Liver (tissue), 8 donors: ENCODE measurements at regions not wholly inside any gene's neighbourhood (a gene's known extent, or its start where the extent isn't known, plus 50 kb on each side); places are given as distances from the start of the nearest gene placed in this dataset.

ENCODE experiments used
- DNase-seq: peaks from one replicate; pipeline ENCODE4 v3.0.0-alpha.2; 2017; ENCODE audit warnings: low spot score
- H3K27ac ChIP-seq, 2 donors: one replicate each; pipeline ENCODE4 v1.7.0; 2013; ENCODE audit warnings: inconsistent platforms in 2 of 2, low read length in 2 of 2, control low read depth in 1 of 2, low read depth in 1 of 2, mild to moderate bottlenecking in 1 of 2
- H3K27me3 ChIP-seq, 4 donors: one replicate each; pipeline versions ENCODE4 v1.6.1 to v1.7.0; 2013; ENCODE audit warnings: low read length in 3 of 4, inconsistent platforms in 1 of 4, mild to moderate bottlenecking in 1 of 4, moderate library complexity in 1 of 4; ENCODE audit not compliant: control insufficient read depth in 4 of 4, insufficient read depth in 4 of 4
- H3K36me3 ChIP-seq, 4 donors: one replicate each; pipeline versions ENCODE4 v1.6.1 to v1.7.0; 2013; ENCODE audit warnings: low read length in 3 of 4, mild to moderate bottlenecking in 3 of 4, low read depth in 1 of 4, moderate library complexity in 1 of 4; ENCODE audit not compliant: control insufficient read depth in 4 of 4, insufficient read depth in 3 of 4
- H3K4me1 ChIP-seq, 4 donors: one replicate each; pipeline versions ENCODE4 v1.6.1 to v1.7.0; 2013; ENCODE audit warnings: low read length in 3 of 4, mild to moderate bottlenecking in 3 of 4, moderate library complexity in 1 of 4; ENCODE audit not compliant: control insufficient read depth in 4 of 4, insufficient read depth in 4 of 4
- H3K4me3 ChIP-seq, 3 donors: one replicate each; pipeline versions ENCODE4 v1.6.1 to v1.7.0; 2013; ENCODE audit warnings: low read length in 3 of 3, control low read depth in 1 of 3, low read depth in 1 of 3, mild to moderate bottlenecking in 1 of 3
- H3K9ac ChIP-seq, 2 donors: one replicate each; pipeline ENCODE4 v1.7.0; 2013; ENCODE audit warnings: low read length in 2 of 2, mild to moderate bottlenecking in 2 of 2, moderate library complexity in 2 of 2, control low read depth in 1 of 2, low read depth in 1 of 2
- H3K9me3 ChIP-seq, 4 donors: one replicate each; pipeline versions ENCODE4 v1.6.1 to v1.7.0; 2013; ENCODE audit warnings: low read length in 3 of 4; ENCODE audit not compliant: control insufficient read depth in 4 of 4
- ATF3 ChIP-seq: IDR thresholded peaks from 2 replicates; pipeline ENCODE4 v1.6.1; 2016; ENCODE audit warnings: antibody characterized with exemption
- EGR1 ChIP-seq, 2 donors: IDR thresholded peaks; 2 replicates each; pipeline ENCODE4 v1.6.1; 2016 to 2018; ENCODE audit warnings: antibody characterized with exemption in 2 of 2, low read depth in 2 of 2
- FOXA1 ChIP-seq: IDR thresholded peaks from 2 replicates; pipeline ENCODE4 v1.6.1; 2016; ENCODE audit warnings: antibody characterized with exemption
- FOXA2 ChIP-seq: IDR thresholded peaks from 2 replicates; pipeline ENCODE4 v1.6.1; 2016; ENCODE audit warnings: antibody characterized with exemption
- HNF4A ChIP-seq, 2 donors: conservative IDR thresholded peaks; 2 replicates each; pipeline ENCODE4 v1.6.1; 2016; ENCODE audit warnings: antibody characterized with exemption in 2 of 2, mild to moderate bottlenecking in 2 of 2
- HNF4G ChIP-seq: IDR thresholded peaks from 2 replicates; pipeline ENCODE4 v1.6.1; 2016; ENCODE audit warnings: antibody characterized with exemption
- JUND ChIP-seq, 2 donors: IDR thresholded peaks; 2 replicates each; pipeline ENCODE4 v1.6.1; 2016; ENCODE audit warnings: antibody characterized with exemption in 2 of 2
- MAX ChIP-seq: IDR thresholded peaks from 2 replicates; pipeline ENCODE4 v1.6.1; 2016; ENCODE audit warnings: antibody characterized with exemption
- RAD21 ChIP-seq, 2 donors: IDR thresholded peaks; 2 replicates each; pipeline ENCODE4 v1.6.1; 2016; ENCODE audit warnings: antibody characterized with exemption in 2 of 2, mild to moderate bottlenecking in 2 of 2
- RXRA ChIP-seq, 2 donors: IDR thresholded peaks; 2 replicates each; pipeline ENCODE4 v1.6.1; 2017 to 2018; ENCODE audit warnings: antibody characterized with exemption in 2 of 2, mild to moderate bottlenecking in 1 of 2
- SP1 ChIP-seq: IDR thresholded peaks from 2 replicates; pipeline ENCODE4 v1.6.1; 2018; ENCODE audit warnings: antibody characterized with exemption, mild to moderate bottlenecking
- TAF1 ChIP-seq: conservative IDR thresholded peaks from 2 replicates; pipeline ENCODE4 v1.6.1; 2016; ENCODE audit warnings: antibody characterized with exemption, mild to moderate bottlenecking
- WGBS: extraction: QIAGEN DNeasy Blood & Tissue Kit; methylation state at CpG from one replicate; pipeline ENCODE4 v1.1.7; 2013; 5-methylcytosine and 5-hydroxymethylcytosine counted together
- TF ChIP-seq, protein P1 (sequence below): fragments of 150-350 bp; IDR thresholded peaks from 2 replicates; pipeline ENCODE4 v1.5.1; 2017; ENCODE audit warnings: improper control_type of control experiment, low read depth, low read length; ENCODE audit not compliant: missing input control
- TF ChIP-seq, protein P2 (sequence below): IDR thresholded peaks from 2 replicates; pipeline ENCODE4 v1.6.1; 2016; ENCODE audit warnings: antibody characterized with exemption, mild to moderate bottlenecking
- donor health status: healthy.
- donor health status: healthy.
- donor health status: healthy.
- donor health status: healthy.
- donor health status: healthy.

GRCh38 chr13:77991003-77991402, 72.4 kb upstream of the EDNRB start:
- WGBS = 41% methylated on average over 4 of the region's 4 CpGs
- H3K9ac ChIP-seq = no peak overlapping the region
- no peak overlapping the region for H3K27ac ChIP-seq
- H3K4me3 ChIP-seq = no peak overlapping the region
- TF ChIP-seq SP1 (peak; percentile 10), ATF3 (no peak), JUND (IDR thresholded peaks at IDR 0.05) (no peak), HNF4G (no peak)
- TF ChIP-seq, protein P1, sequence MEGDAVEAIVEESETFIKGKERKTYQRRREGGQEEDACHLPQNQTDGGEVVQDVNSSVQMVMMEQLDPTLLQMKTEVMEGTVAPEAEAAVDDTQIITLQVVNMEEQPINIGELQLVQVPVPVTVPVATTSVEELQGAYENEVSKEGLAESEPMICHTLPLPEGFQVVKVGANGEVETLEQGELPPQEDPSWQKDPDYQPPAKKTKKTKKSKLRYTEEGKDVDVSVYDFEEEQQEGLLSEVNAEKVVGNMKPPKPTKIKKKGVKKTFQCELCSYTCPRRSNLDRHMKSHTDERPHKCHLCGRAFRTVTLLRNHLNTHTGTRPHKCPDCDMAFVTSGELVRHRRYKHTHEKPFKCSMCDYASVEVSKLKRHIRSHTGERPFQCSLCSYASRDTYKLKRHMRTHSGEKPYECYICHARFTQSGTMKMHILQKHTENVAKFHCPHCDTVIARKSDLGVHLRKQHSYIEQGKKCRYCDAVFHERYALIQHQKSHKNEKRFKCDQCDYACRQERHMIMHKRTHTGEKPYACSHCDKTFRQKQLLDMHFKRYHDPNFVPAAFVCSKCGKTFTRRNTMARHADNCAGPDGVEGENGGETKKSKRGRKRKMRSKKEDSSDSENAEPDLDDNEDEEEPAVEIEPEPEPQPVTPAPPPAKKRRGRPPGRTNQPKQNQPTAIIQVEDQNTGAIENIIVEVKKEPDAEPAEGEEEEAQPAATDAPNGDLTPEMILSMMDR = no peak
- DNase-seq = no peak
- H3K4me1 ChIP-seq = no peaks in the 10 kb centered on the region
- no peaks in the 10 kb centered on the region for H3K27me3 ChIP-seq
- peaks cover 0 to 2% (median 0%) of the 10 kb centered on the region in 4 donors for H3K9me3 ChIP-seq
- H3K36me3 ChIP-seq = no peaks in the 10 kb centered on the region

DNA sequence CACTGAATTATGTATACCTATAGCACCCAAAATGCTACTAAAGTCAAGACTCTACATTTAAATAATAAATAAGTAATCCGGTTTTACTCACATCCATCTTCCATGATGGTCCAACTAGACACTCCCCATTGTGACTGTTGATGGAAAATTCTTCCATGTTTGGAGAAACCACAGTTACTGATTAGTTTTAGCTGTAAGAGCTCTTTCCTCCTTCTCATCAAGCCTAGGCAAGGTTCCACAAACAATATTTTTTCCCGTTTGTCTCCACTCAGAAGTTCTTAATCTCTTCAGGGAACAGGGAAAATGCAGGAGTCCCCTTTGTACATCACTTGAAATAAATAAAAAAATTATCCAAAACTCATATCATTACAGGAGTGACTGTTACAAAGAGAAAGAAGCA, 70.7 kb upstream of the EDNRB start:
- DNase-seq = no peak
- TF ChIP-seq EGR1 (IDR thresholded peaks at IDR 0.05; ENCODE audit: low read depth in 2 of 2) = no peak
- TF ChIP-seq, protein P1 = no peak
- TF ChIP-seq HNF4G = no peak
- no peak for TF ChIP-seq RAD21 (IDR thresholded peaks at IDR 0.05)
- no peak for TF ChIP-seq FOXA1
- no peak for TF ChIP-seq JUND (IDR thresholded peaks at IDR 0.05)
- Histone ChIP-seq H3K27ac (no peak overlapping the region), H3K4me1 (no peaks in the 10 kb centered on the region), H3K27me3 (no peaks in the 10 kb centered on the region), H3K9me3 (no peaks in the 10 kb centered on the region), H3K4me3 (no peak overlapping the region), H3K9ac (no peak overlapping the region), H3K36me3 (no peaks in the 10 kb centered on the region)
- WGBS = 52% methylated on average over 2 of the region's 2 CpGs

DNA sequence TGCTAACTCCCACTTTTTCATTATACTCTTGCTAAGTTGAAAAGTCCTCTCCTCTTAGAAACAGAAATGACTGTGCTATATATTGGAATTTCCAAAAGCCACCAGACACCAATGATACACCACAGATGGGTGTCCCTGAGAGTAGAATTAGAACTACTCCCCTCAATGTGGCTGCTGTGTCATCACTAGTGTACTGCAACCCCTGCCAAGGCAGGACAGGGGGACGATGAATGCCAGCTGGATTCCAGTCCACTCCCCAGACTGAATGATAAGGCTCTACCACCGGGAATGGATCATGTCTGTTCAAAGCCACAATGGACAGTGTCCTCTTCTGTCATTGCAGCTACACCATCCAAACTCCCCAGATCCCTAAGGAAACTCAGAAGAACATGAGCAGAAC, 69.7 kb upstream of the EDNRB start:
- Histone ChIP-seq H3K27me3 (no peaks in the 10 kb centered on the region), H3K27ac (no peak overlapping the region), H3K9ac (no peak overlapping the region), H3K4me1 (no peaks in the 10 kb centered on the region), H3K36me3 (no peaks in the 10 kb centered on the region), H3K9me3 (no peaks in the 10 kb centered on the region), H3K4me3 (no peak overlapping the region)
- 65% methylated on average over 2 of the region's 2 CpGs for WGBS
- no peak for TF ChIP-seq FOXA1
- no peak for TF ChIP-seq HNF4G
- TF ChIP-seq TAF1 = no peak
- TF ChIP-seq RAD21 (IDR thresholded peaks at IDR 0.05) = no peak
- no peak for TF ChIP-seq SP1
- TF ChIP-seq FOXA2 = no peak
- TF ChIP-seq MAX = no peak
- TF ChIP-seq, protein P1 = no peak
- TF ChIP-seq, protein P2, sequence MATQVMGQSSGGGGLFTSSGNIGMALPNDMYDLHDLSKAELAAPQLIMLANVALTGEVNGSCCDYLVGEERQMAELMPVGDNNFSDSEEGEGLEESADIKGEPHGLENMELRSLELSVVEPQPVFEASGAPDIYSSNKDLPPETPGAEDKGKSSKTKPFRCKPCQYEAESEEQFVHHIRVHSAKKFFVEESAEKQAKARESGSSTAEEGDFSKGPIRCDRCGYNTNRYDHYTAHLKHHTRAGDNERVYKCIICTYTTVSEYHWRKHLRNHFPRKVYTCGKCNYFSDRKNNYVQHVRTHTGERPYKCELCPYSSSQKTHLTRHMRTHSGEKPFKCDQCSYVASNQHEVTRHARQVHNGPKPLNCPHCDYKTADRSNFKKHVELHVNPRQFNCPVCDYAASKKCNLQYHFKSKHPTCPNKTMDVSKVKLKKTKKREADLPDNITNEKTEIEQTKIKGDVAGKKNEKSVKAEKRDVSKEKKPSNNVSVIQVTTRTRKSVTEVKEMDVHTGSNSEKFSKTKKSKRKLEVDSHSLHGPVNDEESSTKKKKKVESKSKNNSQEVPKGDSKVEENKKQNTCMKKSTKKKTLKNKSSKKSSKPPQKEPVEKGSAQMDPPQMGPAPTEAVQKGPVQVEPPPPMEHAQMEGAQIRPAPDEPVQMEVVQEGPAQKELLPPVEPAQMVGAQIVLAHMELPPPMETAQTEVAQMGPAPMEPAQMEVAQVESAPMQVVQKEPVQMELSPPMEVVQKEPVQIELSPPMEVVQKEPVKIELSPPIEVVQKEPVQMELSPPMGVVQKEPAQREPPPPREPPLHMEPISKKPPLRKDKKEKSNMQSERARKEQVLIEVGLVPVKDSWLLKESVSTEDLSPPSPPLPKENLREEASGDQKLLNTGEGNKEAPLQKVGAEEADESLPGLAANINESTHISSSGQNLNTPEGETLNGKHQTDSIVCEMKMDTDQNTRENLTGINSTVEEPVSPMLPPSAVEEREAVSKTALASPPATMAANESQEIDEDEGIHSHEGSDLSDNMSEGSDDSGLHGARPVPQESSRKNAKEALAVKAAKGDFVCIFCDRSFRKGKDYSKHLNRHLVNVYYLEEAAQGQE = no peak
- no peak for TF ChIP-seq RXRA (IDR thresholded peaks at IDR 0.05)
- no peak for TF ChIP-seq HNF4A (conservative IDR thresholded peaks at IDR 0.05)
- no peak for DNase-seq
